ENCODE measurements at regions not wholly inside any gene's neighbourhood (a gene's known extent, or its start where the extent isn't known, plus 50 kb on each side); places are given as distances from the start of the nearest gene placed in this dataset.

DNA sequence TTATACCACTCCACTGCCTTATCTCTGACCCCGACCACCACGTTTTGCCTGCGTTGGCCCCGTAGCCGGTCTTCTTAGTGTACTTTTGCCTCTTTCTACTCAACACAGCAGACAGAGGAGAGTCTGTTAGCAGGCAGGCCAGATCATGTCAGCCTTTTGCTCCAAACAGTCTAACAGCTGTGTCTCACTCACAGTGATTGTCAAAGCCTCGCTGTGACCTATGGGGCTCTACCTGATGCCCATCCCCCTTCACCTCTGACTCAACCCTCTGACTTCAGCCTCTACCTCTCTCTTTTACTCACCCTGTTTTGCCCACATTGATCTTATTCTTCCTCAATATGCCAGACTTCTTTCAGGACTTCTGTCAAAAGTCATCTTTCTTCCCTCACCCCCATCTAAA lies 127.1 kb downstream of the TRIML1 start:
- WGBS = 74% methylated on average over 6 of the region's 6 CpGs
- no peaks in the 10 kb centered on the region for H3K4me1 ChIP-seq
- H3K36me3 ChIP-seq = no peaks in the 10 kb centered on the region
- no peaks in the 10 kb centered on the region for H3K27me3 ChIP-seq
- no peak for DNase-seq (ENCODE audit: low spot score in 2 of 2)
- TF ChIP-seq EP300 (IDR thresholded peaks at IDR 0.05) (no peak), POLR2AphosphoS5 (IDR thresholded peaks at IDR 0.05) (no peak), POLR2A (IDR thresholded peaks at IDR 0.05) (no peak)
- TF ChIP-seq, protein P1, sequence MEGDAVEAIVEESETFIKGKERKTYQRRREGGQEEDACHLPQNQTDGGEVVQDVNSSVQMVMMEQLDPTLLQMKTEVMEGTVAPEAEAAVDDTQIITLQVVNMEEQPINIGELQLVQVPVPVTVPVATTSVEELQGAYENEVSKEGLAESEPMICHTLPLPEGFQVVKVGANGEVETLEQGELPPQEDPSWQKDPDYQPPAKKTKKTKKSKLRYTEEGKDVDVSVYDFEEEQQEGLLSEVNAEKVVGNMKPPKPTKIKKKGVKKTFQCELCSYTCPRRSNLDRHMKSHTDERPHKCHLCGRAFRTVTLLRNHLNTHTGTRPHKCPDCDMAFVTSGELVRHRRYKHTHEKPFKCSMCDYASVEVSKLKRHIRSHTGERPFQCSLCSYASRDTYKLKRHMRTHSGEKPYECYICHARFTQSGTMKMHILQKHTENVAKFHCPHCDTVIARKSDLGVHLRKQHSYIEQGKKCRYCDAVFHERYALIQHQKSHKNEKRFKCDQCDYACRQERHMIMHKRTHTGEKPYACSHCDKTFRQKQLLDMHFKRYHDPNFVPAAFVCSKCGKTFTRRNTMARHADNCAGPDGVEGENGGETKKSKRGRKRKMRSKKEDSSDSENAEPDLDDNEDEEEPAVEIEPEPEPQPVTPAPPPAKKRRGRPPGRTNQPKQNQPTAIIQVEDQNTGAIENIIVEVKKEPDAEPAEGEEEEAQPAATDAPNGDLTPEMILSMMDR (IDR thresholded peaks at IDR 0.05) = no peak
- no peaks in the 10 kb centered on the region for H3K9me3 ChIP-seq
- H3K4me3 ChIP-seq = no peak overlapping the region
- H3K27ac ChIP-seq = no peak overlapping the region

GRCh38 chr4:188268131-188268908 lies 129.1 kb downstream of the TRIML1 start:
- Histone ChIP-seq H3K4me1 (no peaks in the 10 kb centered on the region), H3K9me3 (no peaks in the 10 kb centered on the region), H3K36me3 (no peaks in the 10 kb centered on the region), H3K4me3 (no peak overlapping the region), H3K27me3 (no peaks in the 10 kb centered on the region), H3K27ac (no peak overlapping the region)
- no peak for DNase-seq (ENCODE audit: low spot score in 2 of 2)
- TF ChIP-seq POLR2AphosphoS5 (IDR thresholded peaks at IDR 0.05) = no peak
- 83% methylated on average over 13 of the region's 13 CpGs for WGBS

DNA sequence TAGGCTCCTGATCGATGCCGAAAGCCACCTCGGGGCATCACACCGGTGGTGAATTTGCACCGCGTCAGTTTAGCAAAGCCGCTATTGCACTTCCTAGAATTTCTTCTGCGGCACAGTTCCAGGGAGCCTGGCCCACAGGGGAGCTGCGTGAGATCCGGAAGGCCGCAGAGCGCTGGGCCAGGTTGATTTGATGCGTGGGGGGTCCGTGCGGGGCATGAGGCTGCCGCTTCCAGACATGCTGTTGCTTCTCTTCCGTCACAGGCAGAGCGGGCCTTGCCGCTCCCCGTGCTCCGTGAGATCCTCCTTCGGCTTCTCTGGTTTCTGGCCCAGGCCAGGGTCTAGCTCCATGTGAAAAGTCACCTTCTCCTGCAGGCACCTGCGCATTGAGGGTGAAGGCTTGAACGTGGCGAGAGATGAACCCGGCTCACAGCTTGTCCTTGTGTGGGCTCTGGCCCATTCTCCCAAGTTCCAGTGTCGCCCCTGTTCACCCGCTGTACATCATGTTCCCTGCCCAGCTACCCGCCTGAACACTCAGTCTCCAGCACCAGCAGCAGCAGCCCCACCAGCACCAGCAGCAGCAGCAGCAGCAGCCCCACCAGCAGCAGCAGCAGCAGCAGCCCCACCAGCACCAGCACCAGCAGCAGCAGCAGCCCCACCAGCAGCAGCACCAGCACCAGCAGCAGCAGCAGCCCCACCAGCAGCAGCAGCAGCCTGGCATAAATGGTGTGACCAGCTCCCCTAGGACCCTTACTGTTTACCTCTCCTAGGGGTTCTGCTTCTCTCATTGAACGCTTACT lies 131.2 kb downstream of the TRIML1 start:
- no peak overlapping the region for H3K27ac ChIP-seq
- TF ChIP-seq POLR2AphosphoS5 (IDR thresholded peaks at IDR 0.05) (no peak), POLR2A (IDR thresholded peaks at IDR 0.05) (no peak), EP300 (IDR thresholded peaks at IDR 0.05) (no peak)
- TF ChIP-seq, protein P1 (IDR thresholded peaks at IDR 0.05) = no peak
- H3K4me1 ChIP-seq = no peaks in the 10 kb centered on the region
- no peak overlapping the region for H3K4me3 ChIP-seq
- no peaks in the 10 kb centered on the region for H3K9me3 ChIP-seq
- DNase-seq (ENCODE audit: low spot score in 2 of 2) = no peak
- WGBS = 95% methylated on average over 25 of the region's 30 CpGs
- no peaks in the 10 kb centered on the region for H3K36me3 ChIP-seq
- H3K27me3 ChIP-seq = no peaks in the 10 kb centered on the region

GRCh38 chr4:188275686-188276085 lies 136.4 kb downstream of the TRIML1 start:
- no peaks in the 10 kb centered on the region for H3K27me3 ChIP-seq
- H3K27ac ChIP-seq = no peak overlapping the region
- H3K9me3 ChIP-seq = no peaks in the 10 kb centered on the region
- H3K36me3 ChIP-seq = no peaks in the 10 kb centered on the region
- no peaks in the 10 kb centered on the region for H3K4me1 ChIP-seq
- no peak for DNase-seq (ENCODE audit: low spot score in 2 of 2)
- no peak overlapping the region for H3K4me3 ChIP-seq
- TF ChIP-seq EP300 (IDR thresholded peaks at IDR 0.05) = no peak
- TF ChIP-seq POLR2AphosphoS5 (IDR thresholded peaks at IDR 0.05) = no peak
- TF ChIP-seq POLR2A (IDR thresholded peaks at IDR 0.05) = no peak
- TF ChIP-seq, protein P1 (IDR thresholded peaks at IDR 0.05) = no peak
- 87% methylated on average over 3 of the region's 3 CpGs for WGBS

- 93% methylated on average over 5 of the region's 5 CpGs for WGBS
- no peak for DNase-seq (ENCODE audit: low spot score in 2 of 2)
- H3K4me3 ChIP-seq = no peak overlapping the region
Measured at GRCh38 chr4:188279184-188279583, 139.9 kb downstream of the TRIML1 start.

More at GRCh38 chr4:188279184-188279583, 139.9 kb downstream of the TRIML1 start:
- H3K36me3 ChIP-seq = no peaks in the 10 kb centered on the region
- H3K27me3 ChIP-seq = peaks cover 12% of the 10 kb centered on the region
- H3K4me1 ChIP-seq = peaks cover 7% of the 10 kb centered on the region
- no peak for TF ChIP-seq EP300 (IDR thresholded peaks at IDR 0.05)
- TF ChIP-seq POLR2AphosphoS5 (IDR thresholded peaks at IDR 0.05) = no peak
- no peak for TF ChIP-seq POLR2A (IDR thresholded peaks at IDR 0.05)
- TF ChIP-seq, protein P1 (IDR thresholded peaks at IDR 0.05) = no peak
- H3K9me3 ChIP-seq = no peaks in the 10 kb centered on the region
- H3K27ac ChIP-seq = no peak overlapping the region
